ENCODE measurements at regions not wholly inside any gene's neighbourhood (a gene's known extent, or its start where the extent isn't known, plus 50 kb on each side); places are given as distances from the start of the nearest gene placed in this dataset.
A peak's percentile ranks its signal among the peaks of the same experiment; 100 is the strongest.

DNA sequence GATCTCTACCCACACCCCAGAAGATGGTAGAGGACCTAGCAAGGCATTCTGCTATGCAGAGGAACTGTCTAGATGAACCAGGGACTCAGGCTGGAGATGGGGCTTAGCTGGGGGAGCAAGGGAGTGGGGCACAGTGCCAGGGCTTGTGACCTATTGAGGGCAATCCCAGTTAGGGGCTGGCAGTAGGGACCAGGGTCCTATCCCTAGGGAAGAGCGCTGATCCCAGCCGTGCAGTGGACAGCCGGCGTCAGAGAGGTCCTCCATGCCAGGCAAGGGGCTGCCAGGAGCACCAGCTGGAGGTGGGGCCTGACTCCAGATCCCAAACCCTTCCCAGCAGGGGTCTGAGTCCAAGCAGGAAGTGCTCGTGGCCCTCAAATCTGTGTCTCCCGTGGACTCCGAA lies 52.7 kb upstream of the NEURL1B start:
- H3K4me1 ChIP-seq: no peaks in the 10 kb centered on the region
- H3K27ac ChIP-seq: no peak overlapping the region
- no peaks in the 10 kb centered on the region for H3K79me2 ChIP-seq
- no peaks in the 10 kb centered on the region for H3K27me3 ChIP-seq (ENCODE audit: control insufficient read depth, insufficient read depth, low read length)
- TF ChIP-seq, protein P1, sequence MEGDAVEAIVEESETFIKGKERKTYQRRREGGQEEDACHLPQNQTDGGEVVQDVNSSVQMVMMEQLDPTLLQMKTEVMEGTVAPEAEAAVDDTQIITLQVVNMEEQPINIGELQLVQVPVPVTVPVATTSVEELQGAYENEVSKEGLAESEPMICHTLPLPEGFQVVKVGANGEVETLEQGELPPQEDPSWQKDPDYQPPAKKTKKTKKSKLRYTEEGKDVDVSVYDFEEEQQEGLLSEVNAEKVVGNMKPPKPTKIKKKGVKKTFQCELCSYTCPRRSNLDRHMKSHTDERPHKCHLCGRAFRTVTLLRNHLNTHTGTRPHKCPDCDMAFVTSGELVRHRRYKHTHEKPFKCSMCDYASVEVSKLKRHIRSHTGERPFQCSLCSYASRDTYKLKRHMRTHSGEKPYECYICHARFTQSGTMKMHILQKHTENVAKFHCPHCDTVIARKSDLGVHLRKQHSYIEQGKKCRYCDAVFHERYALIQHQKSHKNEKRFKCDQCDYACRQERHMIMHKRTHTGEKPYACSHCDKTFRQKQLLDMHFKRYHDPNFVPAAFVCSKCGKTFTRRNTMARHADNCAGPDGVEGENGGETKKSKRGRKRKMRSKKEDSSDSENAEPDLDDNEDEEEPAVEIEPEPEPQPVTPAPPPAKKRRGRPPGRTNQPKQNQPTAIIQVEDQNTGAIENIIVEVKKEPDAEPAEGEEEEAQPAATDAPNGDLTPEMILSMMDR (IDR thresholded peaks at IDR 0.05): no peak
- H3K9ac ChIP-seq: no peak overlapping the region
- no peak overlapping the region for H3K4me2 ChIP-seq (ENCODE audit: low read length)
- no peak overlapping the region for H3K4me3 ChIP-seq (ENCODE audit: low read depth, low read length)
- H3K9me3 ChIP-seq (ENCODE audit: control insufficient read depth, low read length): no peaks in the 10 kb centered on the region
- H2AFZ ChIP-seq: no peak overlapping the region
- H3K36me3 ChIP-seq (ENCODE audit: control insufficient read depth, insufficient read depth, low read length): no peaks in the 10 kb centered on the region

DNA sequence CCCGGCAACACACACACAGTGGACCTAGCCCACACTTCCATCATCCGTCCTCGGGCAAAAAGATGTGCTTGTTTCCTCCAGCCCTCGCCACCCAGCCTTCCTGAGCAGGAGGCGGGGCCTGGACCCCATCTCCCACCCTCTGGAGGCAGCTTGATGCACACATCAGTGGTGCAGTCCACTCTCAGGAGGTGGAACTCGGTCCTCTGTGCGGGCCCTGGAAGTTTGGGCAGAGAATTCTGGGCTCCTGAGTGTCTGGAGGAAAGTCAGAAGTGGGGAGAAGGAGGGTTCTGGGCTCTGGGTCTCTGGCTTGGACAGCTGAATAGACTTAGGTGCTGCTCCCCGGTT lies 54.0 kb upstream of the NEURL1B start:
- no peaks in the 10 kb centered on the region for H3K36me3 ChIP-seq (ENCODE audit: control insufficient read depth, insufficient read depth, low read length)
- no peaks in the 10 kb centered on the region for H3K9me3 ChIP-seq (ENCODE audit: control insufficient read depth, low read length)
- H3K4me1 ChIP-seq: no peaks in the 10 kb centered on the region
- no peak overlapping the region for H3K4me2 ChIP-seq (ENCODE audit: low read length)
- H3K4me3 ChIP-seq (ENCODE audit: low read depth, low read length): no peak overlapping the region
- H2AFZ ChIP-seq: no peak overlapping the region
- H3K79me2 ChIP-seq: no peaks in the 10 kb centered on the region
- TF ChIP-seq, protein P1 (IDR thresholded peaks at IDR 0.05): no peak
- no peaks in the 10 kb centered on the region for H3K27me3 ChIP-seq (ENCODE audit: control insufficient read depth, insufficient read depth, low read length)
- H3K27ac ChIP-seq: no peak overlapping the region
- no peak overlapping the region for H3K9ac ChIP-seq

DNA sequence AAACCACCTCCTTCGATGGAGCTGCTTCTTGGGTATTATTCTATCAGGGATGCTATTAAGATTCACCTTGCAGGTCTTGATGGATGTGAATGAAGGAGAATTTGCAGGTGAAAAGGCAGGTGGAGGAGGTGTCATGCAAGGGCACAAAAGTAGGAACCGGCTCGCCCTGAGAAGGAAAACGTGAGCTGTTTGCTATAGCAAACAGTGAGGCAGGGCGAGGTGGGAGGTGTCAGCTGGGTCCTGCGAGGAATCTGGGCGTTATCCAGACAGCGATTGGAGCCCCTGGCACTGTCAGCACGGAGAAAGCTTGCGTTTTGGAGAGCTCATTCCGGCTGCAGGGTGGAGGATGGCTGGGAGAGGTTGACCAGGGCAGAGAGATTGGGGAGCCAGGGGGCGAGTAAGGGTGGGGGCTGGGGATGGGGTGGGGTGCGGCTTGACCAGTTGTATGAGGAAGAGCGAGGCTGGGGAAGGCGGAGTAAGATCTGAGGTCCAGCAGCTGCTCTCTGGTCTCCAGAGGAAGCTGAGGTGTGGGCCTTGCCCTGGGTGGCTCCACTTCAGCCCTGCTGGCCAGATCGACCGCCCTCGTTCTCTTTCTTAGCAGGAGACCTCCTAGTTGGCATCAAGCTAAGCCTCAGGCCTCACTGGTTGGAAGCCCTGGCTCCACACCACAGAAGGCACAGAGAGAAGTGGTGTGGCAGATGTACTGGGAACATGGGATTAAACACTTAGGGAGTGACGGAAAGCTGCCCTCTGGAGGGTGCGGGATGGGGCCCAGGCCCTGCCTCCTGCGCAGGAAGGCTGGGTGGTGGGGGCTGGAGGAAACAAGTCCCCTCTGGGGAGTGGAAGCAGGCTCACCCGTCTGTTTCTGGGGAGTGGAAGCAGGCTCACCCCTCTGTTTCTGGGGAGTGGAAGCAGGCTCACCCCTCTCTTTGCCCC lies 54.7 kb upstream of the NEURL1B start:
- no peaks in the 10 kb centered on the region for H3K36me3 ChIP-seq (ENCODE audit: control insufficient read depth, insufficient read depth, low read length)
- H2AFZ ChIP-seq: no peak overlapping the region
- H3K9me3 ChIP-seq (ENCODE audit: control insufficient read depth, low read length): no peaks in the 10 kb centered on the region
- H3K27ac ChIP-seq: no peak overlapping the region
- H3K9ac ChIP-seq: no peak overlapping the region
- TF ChIP-seq, protein P1 (IDR thresholded peaks at IDR 0.05): no peak
- no peaks in the 10 kb centered on the region for H3K27me3 ChIP-seq (ENCODE audit: control insufficient read depth, insufficient read depth, low read length)
- H3K4me2 ChIP-seq (ENCODE audit: low read length): no peak overlapping the region
- H3K4me1 ChIP-seq: no peaks in the 10 kb centered on the region
- no peaks in the 10 kb centered on the region for H3K79me2 ChIP-seq
- no peak overlapping the region for H3K4me3 ChIP-seq (ENCODE audit: low read depth, low read length)

DNA sequence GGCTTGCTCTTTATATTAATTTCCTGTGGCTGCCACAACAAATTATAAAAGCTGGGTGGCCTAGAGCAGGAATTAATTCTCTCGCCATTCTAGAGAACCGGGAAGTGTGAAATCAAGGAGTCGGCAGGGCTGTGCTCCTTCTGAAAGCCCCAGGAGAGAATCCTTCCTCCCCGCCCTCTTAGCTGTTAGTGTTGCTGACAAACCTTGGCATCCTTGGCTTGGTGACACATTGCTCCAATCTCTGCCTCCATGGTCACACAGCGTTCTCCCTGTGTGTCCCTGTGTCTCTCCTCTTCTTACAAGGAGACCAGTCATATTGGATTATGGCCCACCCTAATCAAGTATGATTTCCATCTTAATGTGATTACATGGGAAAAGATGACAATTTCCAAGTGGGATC lies 55.9 kb upstream of the NEURL1B start:
- Histone ChIP-seq H3K4me3 (ENCODE audit: low read depth, low read length) (no peak overlapping the region), H3K9ac (no peak overlapping the region), H3K27ac (peak overlapping the region; percentile 81), H3K27me3 (ENCODE audit: control insufficient read depth, insufficient read depth, low read length) (no peaks in the 10 kb centered on the region), H3K36me3 (ENCODE audit: control insufficient read depth, insufficient read depth, low read length) (no peaks in the 10 kb centered on the region), H3K4me1 (no peaks in the 10 kb centered on the region), H3K9me3 (ENCODE audit: control insufficient read depth, low read length) (no peaks in the 10 kb centered on the region), H3K79me2 (no peaks in the 10 kb centered on the region), H2AFZ (no peak overlapping the region), H3K4me2 (ENCODE audit: low read length) (no peak overlapping the region)
- TF ChIP-seq, protein P1 (IDR thresholded peaks at IDR 0.05): no peak

DNA sequence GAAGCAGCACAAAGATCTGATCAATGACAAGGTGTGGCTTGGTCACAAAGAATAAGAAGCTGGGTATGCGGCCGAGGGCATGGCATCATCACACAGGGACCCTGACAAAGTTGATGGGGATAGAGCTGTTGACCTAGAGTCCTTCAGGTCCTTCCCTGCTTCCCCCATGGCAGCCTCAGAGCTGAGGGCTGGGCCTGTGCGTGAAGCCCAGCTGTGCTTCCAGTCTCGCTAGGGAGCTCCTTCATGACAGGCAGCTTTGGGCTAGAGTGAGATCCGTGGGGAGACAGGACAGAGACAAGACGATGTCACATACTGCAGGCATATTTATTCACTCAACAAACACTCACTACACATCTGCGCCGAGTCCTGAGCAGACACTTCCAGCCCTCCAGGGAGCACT lies 56.4 kb upstream of the NEURL1B start:
- no peaks in the 10 kb centered on the region for H3K27me3 ChIP-seq (ENCODE audit: control insufficient read depth, insufficient read depth, low read length)
- no peaks in the 10 kb centered on the region for H3K4me1 ChIP-seq
- no peak overlapping the region for H3K4me2 ChIP-seq (ENCODE audit: low read length)
- H3K9me3 ChIP-seq (ENCODE audit: control insufficient read depth, low read length): no peaks in the 10 kb centered on the region
- peak overlapping the region; percentile 81 for H3K27ac ChIP-seq
- no peak overlapping the region for H3K9ac ChIP-seq
- TF ChIP-seq, protein P1 (IDR thresholded peaks at IDR 0.05): no peak
- H2AFZ ChIP-seq: no peak overlapping the region
- no peak overlapping the region for H3K4me3 ChIP-seq (ENCODE audit: low read depth, low read length)
- no peaks in the 10 kb centered on the region for H3K36me3 ChIP-seq (ENCODE audit: control insufficient read depth, insufficient read depth, low read length)
- no peaks in the 10 kb centered on the region for H3K79me2 ChIP-seq

Data from parathyroid adenoma (tissue), 2 donors.